Skeletal muscle cell (primary cell): ENCODE measurements at regions not wholly inside any gene's neighbourhood (a gene's known extent, or its start where the extent isn't known, plus 50 kb on each side); places are given as distances from the start of the nearest gene placed in this dataset.

ENCODE experiments used
- DNase-seq: peaks from one replicate; pipeline ENCODE4 v3.0.0-alpha.2; 2010; ENCODE audit warnings: low read depth
- H3K4me3 ChIP-seq: 2 replicates; pipeline ENCODE4 v1.5.1; 2011; ENCODE audit warnings: low read depth, mild to moderate bottlenecking, control low read depth, low read length, moderate library complexity

GRCh38 chr12:34354239-34355200, 332.2 kb downstream of the ALG10 start:
- DNase-seq: no peak
- H3K4me3 ChIP-seq: no peak overlapping the region

GRCh38 chr12:34356233-34356987, 334.1 kb downstream of the ALG10 start:
- DNase-seq: no peak
- H3K4me3 ChIP-seq: no peak overlapping the region

DNA sequence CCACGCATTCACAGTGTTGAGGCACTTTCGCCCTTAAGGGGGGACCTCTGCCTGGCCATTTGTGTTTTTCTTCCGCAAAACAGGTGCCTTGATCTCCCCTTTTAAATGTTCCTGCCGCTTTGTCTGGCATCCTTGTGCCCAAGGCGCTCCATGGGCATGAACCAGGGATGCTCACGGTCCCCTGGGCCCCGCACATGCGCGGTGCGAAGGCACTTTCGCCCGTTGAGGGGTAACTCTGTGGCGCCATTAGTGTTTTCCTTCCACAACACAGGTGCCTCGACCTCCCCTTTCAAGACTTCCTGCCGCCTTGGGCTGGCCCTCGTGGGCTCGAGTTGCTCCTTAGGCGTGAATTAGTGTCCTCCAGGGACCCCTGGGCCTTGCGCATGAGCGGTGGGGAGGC, 335.5 kb downstream of the ALG10 start:
- no peak overlapping the region for H3K4me3 ChIP-seq
- no peak for DNase-seq

DNA sequence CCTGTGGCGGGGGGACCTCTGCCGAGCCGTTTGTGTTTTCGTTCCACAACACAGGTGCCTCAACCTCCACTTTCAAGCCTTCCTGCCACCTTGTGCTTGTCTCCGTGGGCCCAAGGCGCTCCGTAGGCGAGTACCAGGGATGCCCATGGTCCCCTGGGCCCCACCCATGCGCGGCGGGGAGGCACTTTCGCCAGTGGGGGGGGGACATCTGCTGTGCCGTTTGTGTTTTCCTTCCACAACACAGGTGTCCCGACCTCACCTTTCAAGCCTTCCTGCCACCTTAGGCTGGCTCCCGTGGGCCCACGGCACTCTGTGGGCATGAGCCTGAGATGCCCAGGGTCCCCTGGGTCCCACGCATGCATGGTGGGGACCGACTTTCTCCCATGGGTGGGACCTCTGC, 335.9 kb downstream of the ALG10 start:
- DNase-seq: no peak
- H3K4me3 ChIP-seq: no peak overlapping the region

- H3K4me3 ChIP-seq: no peak overlapping the region
- no peak for DNase-seq
Measured at GRCh38 chr12:34361721-34362316, 339.5 kb downstream of the ALG10 start.

DNA sequence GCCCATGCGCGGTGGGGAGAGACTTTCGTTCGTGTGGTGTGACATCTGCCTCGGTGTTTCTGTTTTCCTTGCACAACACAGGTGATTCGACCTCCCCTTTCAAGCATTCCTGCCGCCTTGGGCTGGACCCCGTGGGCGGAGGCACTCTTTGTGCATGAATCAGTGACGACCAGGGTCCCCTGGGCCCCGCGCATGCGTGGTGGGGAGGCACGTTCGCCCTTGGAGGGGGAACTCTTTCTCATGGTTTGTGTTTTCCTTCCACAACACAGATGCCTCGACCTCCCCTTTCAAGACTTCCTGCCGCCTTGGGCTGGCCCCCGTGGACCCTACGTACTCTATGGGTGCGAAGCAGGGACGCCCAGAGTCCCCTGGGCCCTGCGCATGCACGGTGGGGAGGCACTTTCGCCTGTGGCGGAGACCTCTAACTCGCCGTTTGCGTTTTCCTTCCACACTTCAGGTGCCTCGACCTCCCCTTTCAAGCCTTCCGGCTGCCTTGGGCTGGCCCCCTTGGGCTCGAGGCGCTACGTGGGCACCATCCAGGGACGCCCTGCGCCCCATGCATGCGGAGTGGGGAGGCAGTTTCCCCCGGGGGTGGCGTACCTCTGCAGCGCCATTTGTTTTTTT, 340.9 kb downstream of the ALG10 start:
- no peak for DNase-seq
- H3K4me3 ChIP-seq: no peak overlapping the region

DNA sequence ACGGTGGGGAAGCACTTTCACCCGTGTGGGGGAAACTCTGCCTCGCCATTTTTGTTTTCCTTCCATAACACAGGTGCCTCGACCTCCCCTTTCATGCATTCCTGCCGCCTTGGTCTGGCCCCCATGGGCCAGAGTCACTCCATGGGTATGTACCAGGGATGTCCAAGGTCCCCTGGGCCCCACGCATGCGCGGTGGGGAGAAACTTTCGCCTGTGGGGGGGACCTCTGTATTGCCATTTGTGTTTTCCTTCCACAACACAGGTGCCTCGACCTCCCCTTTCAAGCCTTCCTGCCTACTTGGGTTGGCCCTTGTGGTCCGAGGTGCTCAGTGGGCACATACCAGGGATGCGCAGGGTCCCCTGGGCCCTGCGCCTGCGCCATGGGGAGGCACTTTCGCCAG, 345.8 kb downstream of the ALG10 start:
- DNase-seq: no peak
- H3K4me3 ChIP-seq: no peak overlapping the region

- H3K4me3 ChIP-seq: no peak overlapping the region
- no peak for DNase-seq
Measured at GRCh38 chr12:34371050-34371449, 348.8 kb downstream of the ALG10 start.

- DNase-seq: no peak
- H3K4me3 ChIP-seq: no peak overlapping the region
Measured at GRCh38 chr12:34372003-34372402, 349.7 kb downstream of the ALG10 start.

GRCh38 chr12:34373926-34374325, 351.6 kb downstream of the ALG10 start:
- no peak for DNase-seq
- no peak overlapping the region for H3K4me3 ChIP-seq

DNA sequence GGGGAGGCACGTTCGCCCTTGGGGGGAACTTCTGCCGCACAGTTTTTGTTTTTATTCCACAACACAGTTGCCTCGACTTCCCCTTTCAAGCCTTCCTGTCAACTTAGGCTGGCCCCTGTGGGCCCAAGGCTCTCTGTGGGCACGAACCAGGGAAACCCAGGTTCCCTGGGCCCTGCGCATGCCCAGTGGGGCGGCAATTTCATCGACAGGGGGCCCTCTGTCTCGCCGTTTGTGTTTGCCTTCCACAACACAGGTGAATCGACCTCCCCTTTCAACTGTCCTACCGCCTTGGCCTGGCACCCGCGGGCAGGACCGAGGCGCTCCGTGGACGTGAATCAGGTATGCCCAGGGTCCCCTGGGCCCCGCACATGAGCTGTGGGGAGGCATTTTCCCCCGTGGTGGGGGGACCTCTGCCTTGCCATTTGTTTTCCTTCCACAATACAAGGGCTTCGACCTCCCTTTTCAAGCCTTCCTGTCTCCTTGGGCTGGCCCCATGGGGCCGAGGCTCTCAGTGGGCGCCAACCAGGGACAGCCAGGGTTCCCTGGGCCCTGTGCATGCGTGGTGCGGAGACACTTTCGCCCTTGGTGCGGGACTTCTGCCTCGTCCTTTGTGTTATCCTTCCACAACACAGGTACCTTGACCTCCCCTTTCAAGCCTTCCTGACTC, 354.0 kb downstream of the ALG10 start:
- H3K4me3 ChIP-seq: no peak overlapping the region
- DNase-seq: no peak

- no peak overlapping the region for H3K4me3 ChIP-seq
- DNase-seq: no peak
Measured at GRCh38 chr12:34377243-34378035, 355.1 kb downstream of the ALG10 start.

- no peak for DNase-seq
- H3K4me3 ChIP-seq: no peak overlapping the region
Measured at GRCh38 chr12:34379142-34379541, 356.8 kb downstream of the ALG10 start.

GRCh38 chr12:34384693-34385092, 362.4 kb downstream of the ALG10 start:
- no peak for DNase-seq
- H3K4me3 ChIP-seq: no peak overlapping the region

GRCh38 chr12:34386016-34386415, 363.7 kb downstream of the ALG10 start:
- DNase-seq: no peak
- no peak overlapping the region for H3K4me3 ChIP-seq

DNA sequence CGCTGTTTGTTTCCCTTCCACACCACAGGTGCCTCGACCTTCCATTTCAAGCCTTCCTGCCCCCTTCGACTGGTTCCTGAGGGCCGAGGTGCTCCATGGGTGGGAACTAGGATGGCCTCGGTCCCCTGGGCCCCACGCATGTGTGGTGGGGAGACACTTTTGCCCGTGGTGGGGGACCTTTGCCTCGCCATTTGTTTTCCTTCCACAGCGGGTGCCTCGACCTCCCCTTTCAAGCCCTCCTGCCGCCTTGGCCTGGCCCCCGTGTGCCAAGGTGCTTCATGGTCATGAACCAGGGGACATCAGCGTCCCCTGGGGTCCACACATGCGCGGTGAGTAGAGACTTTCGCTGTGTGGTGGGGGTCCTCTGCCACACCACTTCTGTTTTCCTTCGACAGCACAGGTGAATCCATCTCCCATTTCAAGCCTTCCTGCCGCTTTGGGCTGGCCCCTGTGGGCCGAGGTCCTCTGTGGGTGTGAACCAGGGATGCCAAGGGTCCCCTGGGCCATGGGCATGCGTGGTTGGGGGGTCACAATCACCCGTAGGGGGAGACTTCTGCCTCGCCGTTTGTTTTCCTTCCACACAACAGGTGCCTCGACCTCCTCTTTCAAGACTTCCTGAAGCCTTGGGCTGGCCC, 364.4 kb downstream of the ALG10 start:
- no peak overlapping the region for H3K4me3 ChIP-seq
- DNase-seq: no peak

DNA sequence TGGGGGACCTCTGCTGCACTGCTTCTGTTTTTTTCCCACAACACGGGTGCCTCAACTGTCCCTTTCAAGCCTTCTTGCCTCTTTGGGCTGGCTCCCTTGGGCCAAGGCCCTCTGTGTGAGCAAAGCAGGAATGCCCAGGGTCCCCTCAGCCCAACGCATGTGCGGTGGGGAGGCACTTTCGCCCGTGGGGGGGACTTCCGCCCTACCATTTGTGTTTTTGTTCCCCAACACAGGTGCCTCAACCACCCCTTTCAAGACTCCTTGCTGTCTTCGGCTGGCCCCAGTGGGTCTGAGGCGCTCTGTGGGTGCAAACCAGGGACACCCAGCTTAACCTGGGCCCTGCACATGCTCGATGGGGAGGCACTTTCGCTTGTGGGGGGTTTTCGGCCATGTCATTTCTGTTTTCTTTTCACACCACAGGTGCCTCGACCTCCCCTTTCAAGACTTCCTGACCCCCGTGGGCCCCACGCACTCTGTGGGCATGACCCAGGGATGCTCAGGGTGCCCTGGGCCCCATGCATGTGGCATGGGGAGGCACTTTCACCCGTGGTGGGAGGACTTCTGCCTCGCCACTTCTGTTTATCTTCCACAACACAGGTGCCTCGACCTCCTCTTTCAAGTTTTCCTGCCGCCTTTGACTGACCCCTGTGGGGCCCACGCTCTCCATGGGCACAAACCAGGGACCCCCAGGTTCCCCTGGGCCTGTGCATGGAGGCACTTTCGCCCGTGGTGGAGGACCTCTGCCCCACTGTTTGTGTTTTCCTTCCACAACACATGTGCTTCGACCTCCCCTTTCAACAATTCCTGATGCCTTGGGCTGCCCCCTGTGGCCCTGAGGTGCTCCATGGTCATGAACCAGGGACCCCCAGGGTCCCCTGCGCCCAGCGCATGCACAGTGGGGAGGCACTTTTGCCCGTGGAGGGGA, 365.7 kb downstream of the ALG10 start:
- no peak for DNase-seq
- no peak overlapping the region for H3K4me3 ChIP-seq
